H1 (cell line): ENCODE measurements at regions not wholly inside any gene's neighbourhood (a gene's known extent, or its start where the extent isn't known, plus 50 kb on each side); places are given as distances from the start of the nearest gene placed in this dataset.
"Not testable (repeated sequence)": the region's sequence is repeated elsewhere in the genome, so short reads cannot be mapped to it uniquely, and the experiment has no call there.

Source experiments
- CTCF ChIA-PET: fragments of 300-600 bp; sonication (Branson Sonifier 250); formaldehyde crosslinking; loops from one replicate; lab custom pipeline; 2021; ENCODE audit not compliant: partially characterized antibody; lab: Charles Lee
- POLR2A ChIA-PET: fragments of 300-600 bp; sonication (Branson Sonifier 250); formaldehyde crosslinking; loops from one replicate; lab custom pipeline; 2021; ENCODE audit warnings: inconsistent platforms; ENCODE audit not compliant: partially characterized antibody; lab: Charles Lee
- DNase-seq, 2 experiments: peaks; one replicate each; pipeline versions ENCODE4 v3.0.0 to v3.0.0-alpha.2; 2010 to 2022; ENCODE audit warnings: low spot score in 2 of 2, low read depth in 1 of 2, mixed read lengths in 1 of 2
- FAIRE-seq: peaks from 2 replicates; lab custom pipeline; 2011; peaks lifted over from hg19 to GRCh38; lab: Jason Lieb, UNC
- H2AFZ ChIP-seq: 2 replicates; pipeline ENCODE4 v1.8.1; 2012; ENCODE audit warnings: low read length, inconsistent platforms
- H2AK5ac ChIP-seq: 2 replicates; pipeline ENCODE4 v1.6.1; 2013; ENCODE audit warnings: low read depth, low read length
- H2BK120ac ChIP-seq: replicated peaks from 2 replicates; pipeline ENCODE3; 2013; ENCODE audit warnings: low read depth, low read length, inconsistent platforms
- H2BK12ac ChIP-seq: 2 replicates; pipeline ENCODE4 v1.6.1; 2013; ENCODE audit warnings: low read depth, low read length
- H2BK15ac ChIP-seq: 2 replicates; pipeline ENCODE4 v1.6.1; 2013; ENCODE audit warnings: low read length
- H2BK20ac ChIP-seq: 2 replicates; pipeline ENCODE4 v1.6.1; 2013; ENCODE audit warnings: low read length
- H2BK5ac ChIP-seq: 2 replicates; pipeline ENCODE4 v1.6.1; 2013; ENCODE audit warnings: low read depth, low read length
- H3K14ac ChIP-seq: 2 replicates; pipeline ENCODE4 v1.6.1; 2013; ENCODE audit warnings: inconsistent platforms; ENCODE audit not compliant: insufficient read length
- H3K18ac ChIP-seq: 2 replicates; pipeline ENCODE4 v1.6.1; 2013; ENCODE audit warnings: low read length; ENCODE audit errors: extremely low read depth
- H3K23ac ChIP-seq: 2 replicates; pipeline ENCODE4 v1.6.1; 2013; ENCODE audit warnings: inconsistent platforms; ENCODE audit not compliant: insufficient read length
- H3K23me2 ChIP-seq: 2 replicates; pipeline ENCODE4 v1.6.1; 2013; ENCODE audit warnings: low read depth, low read length
- H3K27ac ChIP-seq: 2 replicates; pipeline ENCODE4 v1.6.1; 2011; ENCODE audit warnings: low read depth, low read length, inconsistent platforms
- H3K27me3 ChIP-seq, 4 experiments: replicated peaks in 1 of 4; 1 replicate in 1 of 4; 2 replicates in 3 of 4; pipeline versions ENCODE4 v1.6.1 to v1.8.1; 2011 to 2013; ENCODE audit warnings: low read length in 3 of 4, mild to moderate bottlenecking in 3 of 4, inconsistent platforms in 2 of 4, mixed read lengths in 2 of 4, moderate library complexity in 1 of 4; ENCODE audit not compliant: control insufficient read depth in 3 of 4, insufficient read depth in 3 of 4; ENCODE audit errors: extremely low read depth in 1 of 4
- H3K36me3 ChIP-seq, 4 experiments: 2 replicates each; pipeline versions ENCODE4 v1.6.1 to v1.8.1; 2011 to 2013; ENCODE audit warnings: mild to moderate bottlenecking in 4 of 4, low read length in 3 of 4, moderate library complexity in 2 of 4, control low read depth in 1 of 4, inconsistent platforms in 1 of 4; ENCODE audit not compliant: insufficient read depth in 4 of 4, control insufficient read depth in 2 of 4
- H3K4ac ChIP-seq: replicated peaks from 2 replicates; pipeline ENCODE3; 2013; ENCODE audit warnings: low read length, low read depth, mixed read lengths, inconsistent platforms; ENCODE audit not compliant: insufficient read length
- H3K4me1 ChIP-seq, 4 experiments: replicated peaks in 1 of 4; 1 replicate in 1 of 4; 2 replicates in 3 of 4; pipeline versions ENCODE4 v1.6.1 to v1.8.1; 2011 to 2013; ENCODE audit warnings: low read length in 3 of 4, inconsistent platforms in 2 of 4, mixed read lengths in 1 of 4; ENCODE audit not compliant: insufficient read depth in 4 of 4, control insufficient read depth in 3 of 4
- H3K4me2 ChIP-seq, 2 experiments: 2 replicates each; pipeline versions ENCODE4 v1.6.1 to v1.8.1; 2011 to 2013; ENCODE audit warnings: low read depth in 2 of 2, low read length in 2 of 2, control low read depth in 1 of 2, inconsistent platforms in 1 of 2, mild to moderate bottlenecking in 1 of 2; ENCODE audit not compliant: insufficient read depth in 1 of 2
- H3K4me3 ChIP-seq, 4 experiments: fragments of 200-600, 300-600 bp in 1 of 4; sonication (generic), shearing (Covaris generic), sonication (Bioruptor Twin) in 1 of 4; 2 replicates each; pipeline versions ENCODE4 v1.5.1 to v1.8.1; 2011 to 2016; ENCODE audit warnings: low read length in 4 of 4, low read depth in 3 of 4, control low read depth in 2 of 4, inconsistent platforms in 2 of 4, mild to moderate bottlenecking in 2 of 4, mixed read lengths in 1 of 4, moderate library complexity in 1 of 4; ENCODE audit not compliant: insufficient read depth in 2 of 4; ENCODE audit errors: extremely low read depth in 1 of 4
- H3K56ac ChIP-seq: replicated peaks from 2 replicates; pipeline ENCODE3; 2013; ENCODE audit warnings: low read depth, mild to moderate bottlenecking, mixed read lengths, low read length, inconsistent platforms; ENCODE audit not compliant: insufficient read length
- H3K79me1 ChIP-seq: 2 replicates; pipeline ENCODE4 v1.6.1; 2013; ENCODE audit warnings: low read depth, low read length, control low read depth
- H3K79me2 ChIP-seq, 2 experiments: 2 replicates each; pipeline versions ENCODE4 v1.6.1 to v1.8.1; 2012 to 2013; ENCODE audit warnings: low read length in 2 of 2, mild to moderate bottlenecking in 2 of 2, inconsistent platforms in 1 of 2; ENCODE audit not compliant: insufficient read depth in 2 of 2, control insufficient read depth in 1 of 2
- H3K9ac ChIP-seq, 4 experiments: replicated peaks in 1 of 4; 1 replicate in 1 of 4; 2 replicates in 3 of 4; pipeline versions ENCODE4 v1.6.1 to v1.8.1; 2011 to 2013; ENCODE audit warnings: low read depth in 3 of 4, low read length in 3 of 4, control low read depth in 2 of 4, mild to moderate bottlenecking in 2 of 4, moderate library complexity in 2 of 4, inconsistent platforms in 1 of 4; ENCODE audit errors: extremely low read depth in 1 of 4
- H3K9me3 ChIP-seq, 2 experiments: 2 replicates each; pipeline versions ENCODE4 v1.6.1 to v1.8.1; 2012 to 2013; ENCODE audit warnings: mild to moderate bottlenecking in 2 of 2, moderate library complexity in 2 of 2, control low read depth in 1 of 2, inconsistent platforms in 1 of 2, low read depth in 1 of 2, low read length in 1 of 2, mixed read lengths in 1 of 2; ENCODE audit not compliant: insufficient read depth in 2 of 2
- H4K20me1 ChIP-seq, 2 experiments: replicated peaks in 1 of 2; 2 replicates each; pipeline versions ENCODE3 to v1.8.1; 2011 to 2013; ENCODE audit warnings: inconsistent platforms in 2 of 2, low read length in 2 of 2, mild to moderate bottlenecking in 1 of 2; ENCODE audit not compliant: insufficient read depth in 2 of 2, control insufficient read depth in 1 of 2
- H4K5ac ChIP-seq: 2 replicates; pipeline ENCODE4 v1.6.1; 2013; ENCODE audit warnings: low read length, low read depth, mixed read lengths, inconsistent platforms; ENCODE audit not compliant: insufficient read length
- H4K8ac ChIP-seq: 2 replicates; pipeline ENCODE4 v1.8.0; 2013; ENCODE audit warnings: mild to moderate bottlenecking, moderate library complexity, low read length, inconsistent platforms; ENCODE audit not compliant: insufficient read depth; ENCODE audit errors: extremely low read depth
- H4K91ac ChIP-seq: replicated peaks from 2 replicates; pipeline ENCODE3; 2013; ENCODE audit warnings: low read length, mixed read lengths, inconsistent platforms; ENCODE audit not compliant: insufficient read length
- EP300 ChIP-seq, 2 experiments: IDR thresholded peaks; 1 replicate in 1 of 2; 2 replicates in 1 of 2; pipeline ENCODE4 v1.6.1; 2011 to 2012; ENCODE audit warnings: low read depth in 2 of 2, low read length in 2 of 2, mild to moderate bottlenecking in 2 of 2, borderline replicate concordance in 1 of 2, inconsistent platforms in 1 of 2, moderate library complexity in 1 of 2
- HDAC2 ChIP-seq, 2 experiments: fragments of 300-600 bp in 1 of 2; sonication (generic) in 1 of 2; IDR thresholded peaks; 2 replicates each; pipeline ENCODE4 v1.6.1; 2011 to 2012; ENCODE audit warnings: low read depth in 2 of 2, low read length in 2 of 2, mild to moderate bottlenecking in 2 of 2, moderate library complexity in 2 of 2, borderline replicate concordance in 1 of 2, inconsistent platforms in 1 of 2
- KDM1A ChIP-seq: fragments of 200-600, 300-600 bp; sonication (generic); IDR thresholded peaks from 2 replicates; pipeline ENCODE4 v1.7.1; 2016; ENCODE audit warnings: mild to moderate bottlenecking, low read length, borderline replicate concordance
- KDM4A ChIP-seq: IDR thresholded peaks from one replicate; pipeline ENCODE4 v1.7.1; 2012; ENCODE audit warnings: low read depth, mild to moderate bottlenecking, moderate library complexity, low read length, inconsistent platforms; ENCODE audit not compliant: severe bottlenecking
- NRF1 ChIP-seq: IDR thresholded peaks from 2 replicates; pipeline ENCODE4 v1.6.1; 2011; ENCODE audit warnings: mild to moderate bottlenecking, low read depth, low read length, improper control_type of control experiment
- WGBS, 2 experiments: shearing (Covaris generic) in 1 of 2; methylation state at CpG; one replicate each; pipeline versions ENCODE4 v1.1.6 to v1.1.7; 2013 to 2015; ENCODE audit warnings: low lambda C conversion rate in 2 of 2, mixed read lengths in 2 of 2, inconsistent platforms in 1 of 2, low coverage in 1 of 2, missing lambda C conversion rate in 1 of 2; ENCODE audit not compliant: insufficient replicate concordance in 2 of 2, insufficient coverage in 1 of 2, insufficient read length in 1 of 2; ENCODE audit errors: extremely low coverage in 1 of 2, missing lambda C conversion rate in 1 of 2; 5-methylcytosine and 5-hydroxymethylcytosine counted together

DNA sequence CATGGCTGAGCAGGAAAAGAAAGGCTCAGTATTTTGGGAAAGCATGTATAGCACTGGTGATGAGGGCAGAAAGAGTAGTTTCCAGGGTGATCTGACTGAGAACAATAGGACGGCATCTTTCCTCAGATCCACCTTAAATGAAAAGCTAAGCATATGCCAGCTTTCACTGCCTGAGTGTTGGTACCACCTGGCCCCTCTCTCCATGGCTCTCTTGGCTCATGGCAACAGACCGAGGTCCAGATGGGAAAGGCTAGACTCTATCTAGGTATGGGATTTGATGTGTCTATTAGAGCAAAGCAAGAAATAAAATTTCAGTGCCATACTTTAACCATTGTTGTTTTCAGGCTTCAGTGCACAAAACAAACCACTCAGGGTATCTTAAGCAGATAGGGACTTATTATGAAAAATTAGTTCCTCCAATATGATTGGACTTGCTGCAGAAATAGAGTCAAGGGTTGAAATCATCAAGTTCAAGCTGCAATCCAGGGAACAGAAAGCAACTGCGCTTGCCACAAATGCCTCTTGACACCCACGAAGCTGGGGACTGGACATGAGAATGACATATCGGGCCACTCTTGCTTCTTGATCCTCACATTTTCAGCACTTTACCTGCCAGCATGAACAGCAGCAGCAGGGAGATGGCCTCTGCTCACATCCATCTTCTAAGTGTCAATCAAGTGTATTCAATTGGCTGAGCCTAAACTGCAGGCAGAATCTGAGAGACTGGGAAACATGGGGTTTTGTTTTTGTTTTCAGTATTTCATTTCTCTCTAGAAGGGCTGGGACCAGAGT lies 64.0 kb upstream of the SNX19 start (continued):
- TF ChIP-seq NRF1 (no peak), EP300 (IDR thresholded peaks at IDR 0.05; ENCODE audit: borderline replicate concordance in 1 of 2, low read depth in 2 of 2, low read length in 2 of 2) (no peak), KDM1A (no peak), KDM4A (no peak), HDAC2 (IDR thresholded peaks at IDR 0.05; ENCODE audit: borderline replicate concordance in 1 of 2, low read depth in 2 of 2, low read length in 2 of 2) (no peak)

DNA sequence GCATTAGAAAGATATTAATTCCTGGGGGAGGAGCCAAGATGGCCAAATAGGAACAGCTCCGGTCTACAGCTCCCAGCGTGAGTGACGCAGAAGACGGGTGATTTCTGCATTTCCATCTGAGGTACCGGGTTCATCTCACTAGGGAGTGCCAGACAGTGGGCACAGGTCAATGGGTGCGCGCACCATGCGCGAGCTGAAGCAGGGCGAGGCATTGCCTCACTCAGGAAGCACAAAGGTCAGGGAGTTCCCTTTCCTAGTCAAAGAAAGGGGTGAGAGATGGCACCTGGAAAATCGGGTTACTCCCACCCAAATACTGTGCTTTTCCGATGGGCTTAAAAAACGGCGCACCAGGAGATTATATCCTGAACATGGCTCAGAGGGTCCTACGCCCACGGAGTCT lies 68.0 kb upstream of the SNX19 start:
- H2AK5ac ChIP-seq, H3K4me2 ChIP-seq, H3K4me1 ChIP-seq, POLR2A ChIA-PET, H2AFZ ChIP-seq, H3K56ac ChIP-seq, H4K8ac ChIP-seq, H3K4ac ChIP-seq, H3K79me2 ChIP-seq, H3K79me1 ChIP-seq, H2BK120ac ChIP-seq, H2BK5ac ChIP-seq, H3K9ac ChIP-seq, FAIRE-seq, DNase-seq, H4K91ac ChIP-seq, H4K20me1 ChIP-seq, H2BK12ac ChIP-seq, H3K27ac ChIP-seq, H3K36me3 ChIP-seq, H2BK20ac ChIP-seq, H3K14ac ChIP-seq, H3K18ac ChIP-seq, H2BK15ac ChIP-seq, H3K27me3 ChIP-seq, H3K23me2 ChIP-seq, H4K5ac ChIP-seq, H3K23ac ChIP-seq, H3K4me3 ChIP-seq: not testable (repeated sequence)
- H3K9me3 ChIP-seq: peaks cover 13 to 16% of the 10 kb centered on the region in 2 experiments
- 96% methylated on average over 16 of the region's 16 CpGs; no CpG with 5 or more reads in 1 of the 2 experiments for WGBS, 2 experiments
- CTCF ChIA-PET: interaction anchor here (0.7 kb wide), 1 partner anchor 17 kb away, joined by 4 read pairs; no protein-coding TSS in a partner anchor
